Skin epidermis (tissue), 12 donors: ENCODE measurements at regions not wholly inside any gene's neighbourhood (a gene's known extent, or its start where the extent isn't known, plus 50 kb on each side); places are given as distances from the start of the nearest gene placed in this dataset.

Experiments used
- H3K27ac ChIP-seq, 21 experiments: fragments of 200-600 bp; sonication (generic) in 11 of 21; one replicate each; pipeline ENCODE4 v1.5.0; 2020; ENCODE audit warnings: mild to moderate bottlenecking in 3 of 21, inconsistent platforms in 2 of 21, moderate library complexity in 2 of 21
- H3K4me3 ChIP-seq, 7 experiments: fragments of 200-600 bp; sonication (generic) in 2 of 7; one replicate each; pipeline ENCODE4 v1.5.0; 2020; ENCODE audit warnings: inconsistent platforms in 2 of 7, mild to moderate bottlenecking in 2 of 7, moderate library complexity in 1 of 7

DNA sequence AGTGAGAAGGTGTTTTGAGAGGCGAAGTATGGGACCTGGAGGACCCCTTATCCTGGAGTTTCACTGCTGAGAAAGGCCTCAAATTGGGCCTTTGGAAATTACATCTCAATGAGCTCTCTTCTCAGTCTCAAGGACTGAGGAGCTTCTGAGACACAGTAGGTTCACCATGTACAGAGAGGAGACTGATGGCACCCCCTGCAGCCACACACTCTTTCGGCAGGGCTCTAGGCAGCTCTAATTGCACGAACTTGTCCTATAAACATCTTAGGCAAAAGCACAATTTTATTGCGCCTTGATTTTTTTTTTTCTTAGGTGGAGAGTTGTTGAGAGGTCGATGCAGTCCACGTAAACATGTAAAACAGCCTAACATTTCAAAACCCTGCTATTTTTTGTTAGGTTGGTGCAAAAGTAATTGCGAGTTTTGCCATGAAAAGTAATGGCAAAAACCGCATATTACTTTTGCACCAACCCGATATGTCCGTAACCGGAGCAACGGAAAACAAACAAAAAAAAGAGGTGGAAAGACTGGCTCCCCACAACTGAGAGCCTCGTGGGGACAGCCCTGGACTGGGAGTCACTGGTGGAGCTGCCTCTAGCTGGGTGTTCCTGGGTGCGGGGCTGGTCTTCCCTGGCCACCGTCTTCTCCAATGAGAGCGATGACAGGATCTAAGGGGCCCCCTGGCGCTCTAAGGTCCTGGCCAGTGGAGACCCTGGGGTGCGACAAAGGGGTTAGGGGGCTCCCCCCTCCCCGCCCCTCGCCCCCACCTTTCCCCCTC lies 84.0 kb upstream of the EYA2 start:
- Histone ChIP-seq H3K4me3 (no peak overlapping the region), H3K27ac (no peak overlapping the region)

GRCh38 chr20:46811224-46812084 lies 83.2 kb upstream of the EYA2 start:
- H3K4me3 ChIP-seq: peak overlapping the region in 2 of 7 experiments; percentile 17

GRCh38 chr20:46814366-46815232 lies 80.0 kb upstream of the EYA2 start:
- H3K4me3 ChIP-seq: no peak overlapping the region

More at GRCh38 chr20:46811224-46812084, 83.2 kb upstream of the EYA2 start:
- H3K27ac ChIP-seq: no peak overlapping the region

GRCh38 chr20:46816097-46816496 lies 78.5 kb upstream of the EYA2 start:
- no peak overlapping the region for H3K4me3 ChIP-seq
- no peak overlapping the region for H3K27ac ChIP-seq

More at GRCh38 chr20:46814366-46815232, 80.0 kb upstream of the EYA2 start:
- no peak overlapping the region for H3K27ac ChIP-seq

DNA sequence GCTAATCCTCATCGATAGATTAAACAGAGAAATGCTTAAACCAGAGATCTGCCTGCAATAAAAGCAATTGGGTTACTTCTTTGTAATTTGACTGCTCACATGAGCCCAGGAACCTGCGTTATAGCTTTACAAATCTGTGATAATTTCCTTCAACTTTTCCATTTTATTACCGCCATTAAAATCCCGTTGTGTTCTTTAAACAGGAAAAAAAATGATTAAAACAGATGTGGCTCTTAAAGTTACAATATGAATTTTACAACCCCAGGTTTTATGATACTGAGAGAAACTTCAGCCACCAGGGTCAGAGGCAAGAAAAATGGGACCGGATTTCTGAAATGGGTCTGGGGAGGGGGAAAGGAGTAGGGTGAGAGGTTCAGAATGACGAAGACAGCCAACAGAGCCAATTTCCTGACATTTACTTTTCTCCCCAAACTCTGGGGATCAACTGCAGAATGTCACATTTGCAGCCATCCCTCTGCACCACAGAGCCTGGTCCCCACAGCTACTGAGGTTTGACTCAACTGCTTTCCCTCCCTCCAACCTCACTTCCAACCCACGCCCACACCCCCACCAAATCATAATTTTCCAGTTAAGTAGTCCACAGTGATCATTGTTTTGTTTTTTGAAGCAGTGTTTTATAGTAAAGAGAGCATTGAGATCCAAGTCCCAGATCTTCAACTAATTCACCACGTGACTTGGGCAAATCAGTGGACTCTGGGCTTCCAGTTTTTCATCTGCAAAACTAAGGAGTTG lies 77.6 kb upstream of the EYA2 start:
- H3K27ac ChIP-seq: no peak overlapping the region

DNA sequence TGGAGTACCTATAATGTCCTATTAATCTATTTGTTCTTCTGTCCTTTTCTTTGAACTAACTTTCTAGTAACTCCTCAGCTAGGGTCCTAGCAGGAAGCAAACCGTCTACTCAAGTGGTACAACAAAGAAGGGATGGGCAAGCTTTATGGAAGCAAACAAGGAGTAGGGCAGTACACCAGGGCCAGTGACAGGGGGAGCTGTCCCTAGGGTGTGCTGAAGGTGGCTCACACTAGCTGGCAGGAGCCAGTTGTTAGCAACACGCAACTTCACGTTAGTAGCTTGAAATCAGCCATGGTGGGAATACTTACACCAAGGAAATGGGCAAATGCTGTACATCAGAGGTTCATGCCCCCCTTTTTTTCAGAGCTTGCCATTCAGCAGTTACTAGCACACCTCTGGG lies 74.0 kb upstream of the EYA2 start:
- Histone ChIP-seq H3K4me3 (no peak overlapping the region), H3K27ac (no peak overlapping the region)

More for the DNA sequence above, 77.6 kb upstream of the EYA2 start:
- no peak overlapping the region for H3K4me3 ChIP-seq

- Histone ChIP-seq H3K4me3 (no peak overlapping the region), H3K27ac (no peak overlapping the region)
These were observed 71.3 kb upstream of the EYA2 start for GRCh38 chr20:46823271-46823751.

DNA sequence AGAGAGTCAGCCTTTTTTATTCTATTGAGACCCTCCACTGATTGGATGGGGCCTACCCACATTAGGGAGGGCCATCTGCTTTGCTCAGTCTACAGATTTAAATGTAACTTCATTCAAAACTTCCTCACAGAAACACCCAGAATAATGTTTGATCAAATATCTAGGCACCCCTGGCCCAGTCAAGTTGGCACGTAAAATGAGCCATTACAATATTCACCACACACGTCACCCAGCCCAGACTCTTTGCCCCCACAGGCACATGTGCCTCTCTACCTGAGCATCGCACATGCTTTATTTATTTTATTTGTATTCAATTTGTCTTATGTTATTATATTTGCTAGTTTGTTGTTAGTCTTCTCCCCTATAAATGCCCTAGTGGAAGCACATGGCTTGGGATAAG lies 70.9 kb upstream of the EYA2 start:
- Histone ChIP-seq H3K4me3 (no peak overlapping the region), H3K27ac (no peak overlapping the region)

DNA sequence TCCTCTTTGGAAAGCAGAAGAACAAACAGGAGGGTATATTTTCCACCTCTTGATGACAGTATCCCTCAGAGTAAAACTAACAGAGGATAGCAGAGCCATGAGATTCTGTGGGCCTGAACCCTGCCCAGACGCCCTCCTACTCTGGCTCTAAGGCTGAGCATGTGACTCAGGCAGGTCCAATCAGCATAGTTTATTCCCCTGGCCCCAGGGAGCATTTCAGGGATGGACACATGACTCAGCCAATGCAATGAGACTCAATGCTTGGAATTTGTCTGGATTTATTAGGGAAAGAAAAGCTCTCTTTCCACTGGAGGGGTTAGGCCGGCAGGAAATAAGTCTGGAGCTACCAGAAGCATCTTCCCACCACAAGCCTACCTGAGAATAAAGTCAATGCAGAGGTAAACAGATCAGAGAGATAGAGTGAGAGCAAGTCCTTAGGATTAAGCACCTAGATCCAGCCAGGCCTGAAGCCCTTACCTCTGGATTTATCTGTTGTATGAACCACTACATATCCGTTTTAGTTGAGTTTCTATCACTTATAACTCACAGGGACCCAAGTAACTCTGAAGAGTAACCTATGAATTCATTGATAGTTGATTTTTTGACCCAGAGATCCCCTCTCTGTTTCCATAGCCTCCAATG lies 68.2 kb upstream of the EYA2 start:
- H3K4me3 ChIP-seq: no peak overlapping the region
- H3K27ac ChIP-seq: no peak overlapping the region

DNA sequence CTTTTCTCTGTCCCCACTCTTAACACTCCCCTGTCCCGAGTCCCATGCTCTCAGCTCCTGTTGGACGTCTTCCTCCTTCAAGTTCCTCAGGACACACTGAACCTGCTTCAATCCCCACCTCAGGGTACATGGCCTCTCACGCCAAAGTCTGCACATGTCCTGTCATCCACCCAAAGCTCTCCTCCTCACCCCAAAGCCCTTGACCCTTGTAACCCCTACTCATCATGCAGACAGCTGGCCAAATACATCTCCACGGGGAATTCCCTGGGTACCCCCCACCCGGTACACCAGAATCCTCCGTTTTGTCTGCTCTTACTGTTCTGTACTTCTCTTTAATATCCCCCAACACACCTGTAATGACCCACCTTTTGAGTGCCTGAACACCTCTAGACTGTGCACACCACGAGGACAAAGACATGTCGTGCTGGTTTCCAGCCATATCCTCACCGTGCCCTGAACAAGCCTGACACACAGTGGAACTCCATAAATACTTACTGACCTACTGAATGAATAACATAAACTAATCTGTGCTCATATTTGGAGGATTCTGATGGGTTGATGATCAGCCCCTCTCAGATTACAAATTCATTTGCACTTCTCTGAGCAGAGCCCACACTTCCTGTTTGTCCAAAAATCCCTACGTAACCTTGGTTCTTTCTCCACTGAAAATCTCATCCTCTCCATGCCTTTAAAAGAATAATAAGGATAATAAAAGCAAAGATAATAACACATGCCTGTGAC lies 66.8 kb upstream of the EYA2 start:
- Histone ChIP-seq H3K4me3 (no peak overlapping the region), H3K27ac (no peak overlapping the region)

DNA sequence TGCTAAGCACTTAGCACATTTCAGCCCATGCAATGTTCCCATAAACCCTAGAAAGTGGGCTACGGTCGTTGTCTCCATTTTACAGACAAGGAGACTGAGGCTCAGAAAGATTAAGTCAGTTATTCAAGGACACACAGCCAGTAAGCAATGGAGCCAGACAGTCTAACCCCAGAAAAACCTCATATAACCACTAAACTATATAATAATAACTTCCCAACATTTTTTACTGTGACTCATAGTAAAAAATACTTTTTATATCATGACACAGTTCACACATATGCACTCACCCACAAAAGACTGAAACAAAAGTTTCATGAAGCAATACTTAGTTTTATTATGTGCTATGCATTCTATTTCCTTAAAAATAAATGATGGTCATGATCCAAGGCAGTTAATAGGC lies 66.2 kb upstream of the EYA2 start:
- no peak overlapping the region for H3K27ac ChIP-seq

DNA sequence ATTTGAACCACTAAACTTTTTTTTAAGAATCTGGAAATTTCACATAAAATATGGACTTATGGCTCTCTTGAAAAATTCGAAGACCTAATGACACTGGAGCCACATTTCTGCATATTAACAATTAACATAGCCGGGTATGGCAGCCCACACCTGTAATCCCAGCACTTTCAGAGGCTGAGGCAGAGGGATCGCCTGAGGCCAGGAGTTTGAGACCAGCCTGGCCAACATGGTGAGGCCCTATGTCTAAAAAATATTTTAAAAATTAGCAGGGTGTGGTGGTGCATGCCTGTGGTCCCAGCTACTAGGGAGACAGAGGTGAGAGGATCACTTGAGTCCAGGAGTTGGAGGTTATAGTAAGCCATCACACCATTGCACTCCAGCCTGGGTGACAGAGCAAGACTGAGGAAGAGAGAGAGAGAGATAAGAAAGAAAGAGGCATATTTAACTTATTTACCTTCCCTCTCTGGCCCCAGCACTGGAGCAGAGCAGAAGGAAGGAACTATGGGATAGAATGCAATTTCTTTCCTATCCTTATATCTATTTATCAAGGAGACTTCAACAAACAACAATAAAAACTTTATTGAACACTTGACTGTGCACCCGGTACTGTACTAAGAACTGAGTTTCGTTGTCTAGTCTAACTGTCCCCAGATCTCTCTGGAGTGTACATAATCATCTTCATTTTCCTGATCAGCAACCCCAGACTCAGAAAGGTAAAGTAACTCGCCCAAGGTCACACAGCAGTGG lies 63.6 kb upstream of the EYA2 start:
- Histone ChIP-seq H3K27ac (no peak overlapping the region), H3K4me3 (no peak overlapping the region)

More for the DNA sequence above, 66.2 kb upstream of the EYA2 start:
- no peak overlapping the region for H3K4me3 ChIP-seq

DNA sequence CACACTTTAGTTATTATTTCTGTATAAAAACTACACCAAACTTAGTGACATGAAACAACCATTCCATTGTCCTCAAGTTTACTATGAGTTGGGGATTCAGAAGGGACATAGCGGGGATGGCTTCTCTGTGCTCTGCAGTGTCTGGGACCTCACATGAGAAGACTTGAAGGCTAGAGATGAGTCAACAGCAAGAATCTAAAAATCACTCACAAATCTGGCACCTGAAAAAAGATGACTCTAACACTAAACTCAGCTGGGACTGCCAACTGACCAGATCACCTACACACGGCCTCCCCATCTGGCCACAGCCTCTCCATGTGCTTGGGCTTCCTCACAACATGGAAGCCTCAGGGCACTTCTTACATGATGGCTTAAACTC lies 63.0 kb upstream of the EYA2 start:
- H3K27ac ChIP-seq: no peak overlapping the region
- no peak overlapping the region for H3K4me3 ChIP-seq

DNA sequence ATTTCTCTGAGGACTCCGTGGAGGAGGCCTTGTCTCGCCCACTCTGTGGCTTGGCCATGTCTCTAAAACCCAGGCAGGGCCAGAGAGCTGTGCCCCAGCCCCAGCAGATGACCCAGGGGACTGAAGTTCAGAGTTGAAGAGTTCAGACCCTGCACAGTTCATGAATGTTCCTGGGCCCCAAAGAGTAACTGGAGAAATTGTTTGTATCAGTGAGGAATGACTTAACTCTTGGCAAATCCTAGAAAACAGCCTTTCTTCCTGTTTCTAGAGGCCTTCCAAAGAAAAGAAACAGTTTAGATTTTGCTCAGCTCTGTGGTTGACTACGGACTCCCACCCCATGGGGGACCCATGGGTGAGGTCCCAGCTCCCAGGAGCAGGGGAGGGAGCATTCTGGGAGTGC lies 62.1 kb upstream of the EYA2 start:
- Histone ChIP-seq H3K27ac (no peak overlapping the region), H3K4me3 (no peak overlapping the region)

DNA sequence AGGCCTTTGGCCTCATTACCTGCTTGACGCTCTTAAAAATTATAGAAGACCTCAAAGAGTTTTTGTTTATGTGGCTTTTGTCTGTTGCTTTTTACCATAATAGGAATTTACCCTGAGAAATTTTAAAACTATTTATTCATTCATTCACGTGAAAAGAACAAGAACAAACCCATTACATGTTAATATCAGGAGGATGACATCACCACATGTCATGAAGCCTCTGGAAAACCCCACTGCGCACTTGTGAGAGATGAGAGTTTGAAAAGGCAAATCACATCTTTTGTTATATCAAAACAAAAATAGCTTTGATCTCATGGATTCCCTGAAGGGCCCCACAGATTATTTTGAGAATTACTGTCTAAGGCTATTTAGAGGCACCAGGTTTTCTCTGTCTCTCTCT lies 61.3 kb upstream of the EYA2 start:
- no peak overlapping the region for H3K4me3 ChIP-seq
- H3K27ac ChIP-seq: no peak overlapping the region

- no peak overlapping the region for H3K4me3 ChIP-seq
These were observed 59.2 kb upstream of the EYA2 start for GRCh38 chr20:46835418-46835817.

DNA sequence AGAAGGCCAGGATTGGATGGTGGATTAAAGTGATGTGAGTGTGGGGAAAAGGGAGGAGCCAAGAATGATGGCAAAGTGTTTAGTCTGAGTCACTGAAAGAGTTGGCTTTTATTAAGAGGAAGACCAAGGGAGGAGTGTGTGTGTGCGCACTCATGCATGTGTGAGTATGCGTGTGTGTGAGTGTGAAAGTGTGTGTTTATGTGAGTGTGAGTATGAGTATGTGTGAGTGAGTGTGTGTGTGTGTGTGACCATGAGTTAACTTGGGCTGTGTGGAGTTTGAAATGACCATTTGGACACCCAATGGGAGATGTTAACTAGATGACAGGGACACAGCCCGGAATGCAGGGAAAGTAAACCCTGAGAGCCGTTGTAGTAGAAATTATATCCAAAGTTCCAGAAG lies 57.6 kb upstream of the EYA2 start:
- Histone ChIP-seq H3K27ac (no peak overlapping the region), H3K4me3 (no peak overlapping the region)

More at GRCh38 chr20:46835418-46835817, 59.2 kb upstream of the EYA2 start:
- no peak overlapping the region for H3K27ac ChIP-seq
